ENCODE measurements at regions not wholly inside any gene's neighbourhood (a gene's known extent, or its start where the extent isn't known, plus 50 kb on each side); places are given as distances from the start of the nearest gene placed in this dataset.

DNA sequence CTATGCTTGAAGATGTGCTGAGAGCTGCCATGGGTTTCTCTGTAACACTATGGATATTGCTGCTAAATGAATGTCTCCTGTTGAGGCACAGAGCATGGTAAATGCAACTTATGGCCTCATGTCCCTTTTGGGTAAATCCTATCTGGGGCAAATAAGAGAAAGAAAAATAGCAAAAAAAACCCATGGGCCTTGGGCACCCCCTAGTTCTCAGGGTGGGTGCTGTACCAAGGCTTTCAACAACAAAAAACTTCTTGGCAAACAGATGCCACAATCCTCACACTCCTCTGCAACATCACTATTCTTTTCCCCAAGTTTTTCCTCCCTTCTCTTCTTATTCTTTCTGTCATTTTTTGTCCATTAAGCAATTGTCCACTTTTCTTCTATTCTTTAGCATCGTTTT lies 340.1 kb upstream of the ROBO2 start:
- DNase-seq (ENCODE audit: low read depth, low spot score) = no peak
- POLR2A ChIA-PET = interaction anchor here (0.7 kb wide), 1 partner anchor 36 kb away, joined by 3 read pairs; no protein-coding TSS in a partner anchor

DNA sequence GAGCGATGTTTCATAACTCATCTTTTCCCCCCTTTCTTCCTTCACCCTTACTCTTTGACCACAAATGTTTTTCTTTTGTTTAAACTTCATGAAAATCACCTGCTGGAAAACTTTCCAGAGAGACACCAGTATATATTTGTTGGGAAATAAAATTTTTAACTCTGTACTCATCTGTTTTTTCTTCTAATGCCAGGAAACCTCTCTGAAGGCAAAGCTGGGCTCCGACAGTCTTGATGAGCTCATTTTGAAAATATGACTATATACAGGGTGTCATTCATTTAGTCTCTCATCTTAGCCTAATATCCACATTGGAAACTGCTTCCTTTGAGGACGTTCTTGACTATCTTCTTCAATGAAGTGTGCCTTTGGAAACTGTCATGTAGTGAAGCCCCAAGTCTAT lies 339.6 kb upstream of the ROBO2 start:
- Histone ChIP-seq H3K27me3 (ENCODE audit: control insufficient read depth, insufficient read depth, low read length) (no peaks in the 10 kb centered on the region), H3K27ac (ENCODE audit: low read depth, low read length) (no peak overlapping the region), H3K4me3 (ENCODE audit: low read depth, low read length) (no peak overlapping the region), H3K9me3 (ENCODE audit: control insufficient read depth, insufficient read depth, low read length) (no peaks in the 10 kb centered on the region)
- peak; percentile 16 for DNase-seq (ENCODE audit: low read depth, low spot score)
- ChIA-PET CTCF (no interaction called here), POLR2A (interaction anchor here (0.7 kb wide), 1 partner anchor 36 kb away, joined by 3 read pairs; no protein-coding TSS in a partner anchor)
- TF ChIP-seq, protein P1, sequence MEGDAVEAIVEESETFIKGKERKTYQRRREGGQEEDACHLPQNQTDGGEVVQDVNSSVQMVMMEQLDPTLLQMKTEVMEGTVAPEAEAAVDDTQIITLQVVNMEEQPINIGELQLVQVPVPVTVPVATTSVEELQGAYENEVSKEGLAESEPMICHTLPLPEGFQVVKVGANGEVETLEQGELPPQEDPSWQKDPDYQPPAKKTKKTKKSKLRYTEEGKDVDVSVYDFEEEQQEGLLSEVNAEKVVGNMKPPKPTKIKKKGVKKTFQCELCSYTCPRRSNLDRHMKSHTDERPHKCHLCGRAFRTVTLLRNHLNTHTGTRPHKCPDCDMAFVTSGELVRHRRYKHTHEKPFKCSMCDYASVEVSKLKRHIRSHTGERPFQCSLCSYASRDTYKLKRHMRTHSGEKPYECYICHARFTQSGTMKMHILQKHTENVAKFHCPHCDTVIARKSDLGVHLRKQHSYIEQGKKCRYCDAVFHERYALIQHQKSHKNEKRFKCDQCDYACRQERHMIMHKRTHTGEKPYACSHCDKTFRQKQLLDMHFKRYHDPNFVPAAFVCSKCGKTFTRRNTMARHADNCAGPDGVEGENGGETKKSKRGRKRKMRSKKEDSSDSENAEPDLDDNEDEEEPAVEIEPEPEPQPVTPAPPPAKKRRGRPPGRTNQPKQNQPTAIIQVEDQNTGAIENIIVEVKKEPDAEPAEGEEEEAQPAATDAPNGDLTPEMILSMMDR (IDR thresholded peaks at IDR 0.05; ENCODE audit: low read depth, low read length) = no peak

More for the DNA sequence above, 340.1 kb upstream of the ROBO2 start:
- H3K4me3 ChIP-seq (ENCODE audit: low read depth, low read length) = no peak overlapping the region
- no peak overlapping the region for H3K27ac ChIP-seq (ENCODE audit: low read depth, low read length)
- CTCF ChIA-PET = no interaction called here
- no peaks in the 10 kb centered on the region for H3K9me3 ChIP-seq (ENCODE audit: control insufficient read depth, insufficient read depth, low read length)
- TF ChIP-seq, protein P1 (IDR thresholded peaks at IDR 0.05; ENCODE audit: low read depth, low read length) = 0 out of 2 replicates have a peak, but pooled peaks have one; percentile 11
- no peaks in the 10 kb centered on the region for H3K27me3 ChIP-seq (ENCODE audit: control insufficient read depth, insufficient read depth, low read length)

DNA sequence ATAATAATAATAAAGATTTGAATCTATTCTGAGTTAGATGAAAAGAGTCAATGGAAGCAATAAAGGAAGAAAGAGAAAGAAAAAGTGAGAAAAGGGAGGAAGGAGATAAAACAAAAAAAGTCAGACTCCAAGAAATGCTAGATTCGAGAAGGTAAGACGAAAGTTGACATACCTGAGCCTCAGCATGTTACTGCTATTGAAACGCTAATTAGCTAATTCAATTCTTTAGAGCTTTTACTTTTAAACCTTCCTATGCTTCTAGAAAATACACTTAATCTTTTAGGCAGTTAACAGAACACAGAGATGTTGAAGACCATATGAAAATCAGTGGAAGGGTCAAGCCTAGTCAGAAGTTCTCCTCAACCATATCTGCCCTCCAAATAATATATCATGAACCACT lies 337.2 kb upstream of the ROBO2 start:
- no peak for DNase-seq (ENCODE audit: low read depth, low spot score)
- TF ChIP-seq, protein P1 (IDR thresholded peaks at IDR 0.05; ENCODE audit: low read depth, low read length) = no peak
- no peaks in the 10 kb centered on the region for H3K27me3 ChIP-seq (ENCODE audit: control insufficient read depth, insufficient read depth, low read length)
- no peaks in the 10 kb centered on the region for H3K9me3 ChIP-seq (ENCODE audit: control insufficient read depth, insufficient read depth, low read length)
- ChIA-PET CTCF (no interaction called here), POLR2A (no interaction called here)
- H3K27ac ChIP-seq (ENCODE audit: low read depth, low read length) = no peak overlapping the region
- no peak overlapping the region for H3K4me3 ChIP-seq (ENCODE audit: low read depth, low read length)

DNA sequence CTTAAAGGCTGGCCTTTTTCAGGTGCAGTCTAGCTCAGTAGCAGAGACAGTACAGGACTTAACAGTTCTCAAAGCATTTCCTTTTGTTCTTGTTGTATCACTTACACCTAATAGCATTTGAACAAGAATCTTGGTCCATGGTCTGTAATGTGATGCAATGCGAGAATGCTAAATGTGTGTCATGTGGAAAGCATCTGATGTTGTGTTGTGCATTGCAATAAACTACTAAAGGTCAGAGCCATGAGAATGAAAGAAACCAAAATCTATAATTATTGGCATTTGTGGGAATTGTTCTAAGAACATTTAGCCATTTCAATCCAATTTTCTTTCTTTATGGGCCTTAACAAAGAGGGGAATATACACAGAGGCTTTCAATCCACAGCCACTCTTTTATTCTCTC lies 324.5 kb upstream of the ROBO2 start:
- TF ChIP-seq, protein P1 (IDR thresholded peaks at IDR 0.05; ENCODE audit: low read depth, low read length) = no peak
- POLR2A ChIA-PET = no interaction called here
- H3K27ac ChIP-seq (ENCODE audit: low read depth, low read length) = no peak overlapping the region
- no peaks in the 10 kb centered on the region for H3K27me3 ChIP-seq (ENCODE audit: control insufficient read depth, insufficient read depth, low read length)
- no peak overlapping the region for H3K4me3 ChIP-seq (ENCODE audit: low read depth, low read length)
- no peaks in the 10 kb centered on the region for H3K9me3 ChIP-seq (ENCODE audit: control insufficient read depth, insufficient read depth, low read length)
- no peak for DNase-seq (ENCODE audit: low read depth, low spot score)
- CTCF ChIA-PET = no interaction called here

DNA sequence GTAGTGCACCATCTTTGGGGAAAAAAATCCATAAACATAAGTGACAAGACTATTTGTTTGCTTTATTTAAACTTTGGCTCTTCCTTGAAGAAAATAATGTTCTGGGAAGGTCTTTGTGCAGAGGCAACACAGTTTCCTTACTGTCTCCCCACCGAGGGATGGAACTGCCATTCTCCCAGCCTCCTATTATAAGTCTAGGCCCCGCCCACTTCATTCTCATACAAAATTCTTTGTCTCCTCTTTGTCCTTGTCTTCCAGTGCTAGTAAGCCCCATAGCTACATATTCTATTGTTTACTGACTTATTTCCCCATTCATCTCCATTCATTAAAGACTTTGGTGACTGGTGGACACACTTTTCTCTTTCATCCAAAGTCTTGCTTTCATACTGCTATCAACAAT lies 316.5 kb upstream of the ROBO2 start:
- POLR2A ChIA-PET = no interaction called here
- no peak for DNase-seq (ENCODE audit: low read depth, low spot score)
- CTCF ChIA-PET = no interaction called here
- Histone ChIP-seq H3K9me3 (ENCODE audit: control insufficient read depth, insufficient read depth, low read length) (no peaks in the 10 kb centered on the region), H3K4me3 (ENCODE audit: low read depth, low read length) (no peak overlapping the region), H3K27me3 (ENCODE audit: control insufficient read depth, insufficient read depth, low read length) (no peaks in the 10 kb centered on the region), H3K27ac (ENCODE audit: low read depth, low read length) (no peak overlapping the region)
- TF ChIP-seq, protein P1 (IDR thresholded peaks at IDR 0.05; ENCODE audit: low read depth, low read length) = no peak
